ENCODE measurements at regions not wholly inside any gene's neighbourhood (a gene's known extent, or its start where the extent isn't known, plus 50 kb on each side); places are given as distances from the start of the nearest gene placed in this dataset.

- no peak for ATAC-seq
- Histone ChIP-seq H4K20me1 (replicated peaks; ENCODE audit: control insufficient read depth, insufficient read depth, low read length) (0 out of 2 replicates have a peak, but pooled peaks cover 3% of the 10 kb centered on the region), H3K36me3 (ENCODE audit: control insufficient read depth, insufficient read depth, low read length) (no peaks in the 10 kb centered on the region), H3K9me3 (replicated peaks; ENCODE audit: control insufficient read depth, insufficient read depth, low read depth, low read length) (no peaks in the 10 kb centered on the region), H3K4me1 (replicated peaks in 1 of 2; ENCODE audit: control insufficient read depth in 2 of 2, insufficient read depth in 2 of 2, low read length in 2 of 2) (no peaks in the 10 kb centered on the region), H3K27ac (ENCODE audit: extremely low read depth, low read depth, low read length) (no peak overlapping the region), H3K79me2 (ENCODE audit: control insufficient read depth, insufficient read depth, low read length) (no peaks in the 10 kb centered on the region), H2AFZ (ENCODE audit: low read depth, low read length) (no peak overlapping the region), H3K9ac (ENCODE audit: insufficient read depth in 1 of 2, low read depth in 2 of 2, low read length in 2 of 2) (no peak overlapping the region), H3K9me1 (ENCODE audit: control insufficient read depth, insufficient read depth, low read length) (no peaks in the 10 kb centered on the region), H3K4me3 (no peak overlapping the region), H3K27me3 (ENCODE audit: control insufficient read depth in 2 of 2, insufficient read depth in 2 of 2, low read length in 2 of 2) (peaks cover 11 to 46% of the 10 kb centered on the region in 2 experiments; a peak in 4 of 5 replicates), H3K4me2 (ENCODE audit: insufficient read depth, low read length) (no peak overlapping the region)
- in situ Hi-C loops (cut with MboI), result no loop called here
- intact Hi-C loops (cut with micrococcal nuclease), result no loop called here
- POLR2A ChIA-PET, result interaction anchor here (0.5 kb wide), 1 partner anchor 10 kb away, joined by 3 read pairs; no protein-coding TSS in a partner anchor
- 0% methylated on average over 10 of the region's 13 CpGs for WGBS (ENCODE audit: insufficient coverage, low coverage, missing lambda C conversion rate)
- no peak for FAIRE-seq
- no peak for TF ChIP-seq RBM22 (IDR thresholded peaks at IDR 0.05; ENCODE audit: low read depth, low read length, poor library complexity, severe bottlenecking)
- no peak for TF ChIP-seq TSC22D4 (tag; IDR thresholded peaks at IDR 0.05)
- TF ChIP-seq ERF (CRISPR knock-in tag; IDR thresholded peaks at IDR 0.05), result no peak
- no peak for TF ChIP-seq TAL1 (IDR thresholded peaks at IDR 0.05)
- no peak for TF ChIP-seq NRF1 (conservative IDR thresholded peaks at IDR 0.05 in 1 of 2, IDR thresholded peaks at IDR 0.05 in 1 of 2)
- TF ChIP-seq PURB (CRISPR knock-in tag; IDR thresholded peaks at IDR 0.05; ENCODE audit: low read depth), result no peak
- no peak for TF ChIP-seq EP300 (IDR thresholded peaks at IDR 0.05; ENCODE audit: low read length)
- no peak for TF ChIP-seq PCBP2 (IDR thresholded peaks at IDR 0.05; ENCODE audit: low read depth, low read length, poor library complexity, severe bottlenecking)
- no peak for TF ChIP-seq THRB (CRISPR knock-in tag; conservative IDR thresholded peaks at IDR 0.05)
- no peak for DNase-seq (ENCODE audit: extremely low read depth in 1 of 4, low spot score in 3 of 4)
- CTCF ChIA-PET (ENCODE audit: low intra/inter-chr PET ratio), result no interaction called here
- no TSS peak for BruUV-seq (replicated peaks)
These were observed 206.2 kb downstream of the URI1 start for GRCh38 chr19:30148039-30148790.

Measured in K562 (cell line).